ENCODE measurements at regions not wholly inside any gene's neighbourhood (a gene's known extent, or its start where the extent isn't known, plus 50 kb on each side); places are given as distances from the start of the nearest gene placed in this dataset.

- no peak for TF ChIP-seq EZH2phosphoT487 (IDR thresholded peaks at IDR 0.05; ENCODE audit: borderline replicate concordance)
- TF ChIP-seq CTCF (conservative IDR thresholded peaks at IDR 0.05; ENCODE audit: low read length), result no peak
Measured at GRCh38 chr21:35952651-35953340, 107.5 kb downstream of the SETD4 start.
